ENCODE measurements at regions not wholly inside any gene's neighbourhood (a gene's known extent, or its start where the extent isn't known, plus 50 kb on each side); places are given as distances from the start of the nearest gene placed in this dataset.
A peak's percentile ranks its signal among the peaks of the same experiment; 100 is the strongest.
"Not testable (repeated sequence)": the region's sequence is repeated elsewhere in the genome, so short reads cannot be mapped to it uniquely, and the experiment has no call there.

GRCh38 chr14:83918546-83918945 lies 1611.4 kb upstream of the FLRT2 start:
- no peak for DNase-seq (ENCODE audit: low read depth)

GRCh38 chr14:83919675-83920074 lies 1610.3 kb upstream of the FLRT2 start:
- DNase-seq (ENCODE audit: low read depth): not testable (repeated sequence)

- no peak for DNase-seq (ENCODE audit: low read depth)
Measured at GRCh38 chr14:83923842-83924241, 1606.1 kb upstream of the FLRT2 start.

DNA sequence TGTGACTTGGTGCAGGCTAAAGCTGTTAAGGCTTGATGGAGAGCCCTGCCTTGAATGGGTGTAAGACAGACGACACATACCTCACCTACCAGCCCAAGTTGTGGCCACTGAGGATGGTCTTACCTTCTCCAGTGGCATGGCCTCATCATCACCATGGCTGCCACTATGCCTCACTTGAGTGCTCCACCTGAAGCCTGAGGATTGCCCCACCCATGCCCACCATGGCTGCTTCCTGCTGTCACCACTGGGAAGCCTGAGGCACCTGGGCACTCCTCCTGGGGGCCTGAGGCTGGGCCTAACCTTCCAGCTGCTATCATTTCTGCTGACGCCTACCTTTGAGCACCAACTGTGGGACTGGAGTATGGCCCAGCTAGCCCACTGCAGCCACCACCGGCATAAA lies 1605.7 kb upstream of the FLRT2 start:
- DNase-seq (ENCODE audit: low read depth): no peak

DNA sequence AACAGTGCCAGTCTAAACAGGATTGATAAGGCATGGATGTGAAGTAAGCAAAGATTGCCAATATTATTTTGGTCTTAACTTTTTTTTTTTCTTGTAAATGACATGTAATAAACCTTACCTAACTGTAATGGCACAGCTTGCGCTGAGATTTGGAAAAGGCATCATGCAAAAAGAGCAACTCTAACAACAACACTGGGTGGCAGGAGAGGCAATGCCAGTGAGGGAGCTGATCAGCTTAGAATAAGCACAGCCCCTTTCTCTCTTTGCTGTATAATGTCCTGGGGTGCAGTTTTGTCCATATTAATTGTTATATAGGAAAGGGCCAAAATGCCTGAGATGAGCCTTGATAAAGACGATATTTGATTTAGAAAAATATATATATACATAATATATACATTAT lies 1589.7 kb upstream of the FLRT2 start:
- no peak for DNase-seq (ENCODE audit: low read depth)

- no peak for DNase-seq (ENCODE audit: low read depth)
Measured at GRCh38 chr14:83958359-83958758, 1571.6 kb upstream of the FLRT2 start.

DNA sequence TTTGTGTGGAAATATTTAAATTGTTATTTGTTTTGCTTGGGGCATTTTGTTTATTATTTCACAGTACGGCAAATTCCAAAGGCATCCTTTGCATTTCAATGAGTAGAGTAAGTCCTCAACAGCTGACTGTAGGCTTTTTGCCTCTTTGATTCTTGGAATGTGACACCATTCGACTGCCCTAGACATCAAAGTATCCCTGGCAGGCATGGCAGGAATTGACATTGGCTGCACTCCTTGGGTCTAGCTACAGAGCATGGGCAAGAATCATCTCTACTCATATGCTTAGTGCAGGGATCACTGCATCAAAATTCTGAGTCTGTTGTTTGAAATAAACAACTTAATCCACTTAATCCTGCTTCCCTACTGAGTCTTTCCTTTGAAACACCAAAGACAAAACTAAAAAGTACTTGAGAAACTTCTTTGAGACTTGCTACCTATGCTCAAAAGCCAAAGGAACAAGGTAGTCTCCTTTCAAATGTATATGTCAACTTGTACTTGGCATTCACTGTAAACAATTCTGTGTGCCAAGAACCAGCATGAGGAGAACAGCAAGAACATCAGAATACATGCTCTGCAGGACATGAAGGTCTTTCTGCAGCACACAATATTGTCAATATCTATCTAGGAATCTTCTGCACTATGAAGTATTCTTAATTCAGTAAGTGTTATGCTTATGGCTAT lies 1569.0 kb upstream of the FLRT2 start:
- DNase-seq (ENCODE audit: low read depth): no peak

DNA sequence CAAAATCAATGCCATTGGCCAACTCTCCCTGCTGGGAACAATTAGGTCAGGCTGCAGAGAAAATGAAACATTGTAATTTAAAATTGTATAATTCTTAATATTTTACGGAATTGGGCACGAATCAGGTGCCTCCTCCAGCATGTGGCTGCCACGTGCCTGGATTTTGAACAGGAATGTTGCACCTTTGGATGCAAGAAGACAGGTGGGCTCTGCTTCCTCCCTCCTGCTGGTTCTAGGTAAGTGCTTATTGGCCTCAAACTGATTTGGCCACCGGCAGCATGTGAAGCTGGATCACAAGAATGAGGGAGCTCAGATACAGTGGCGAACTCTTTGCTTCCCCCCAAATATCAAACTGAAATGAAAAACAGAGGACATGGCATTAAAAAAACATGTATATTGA lies 1559.9 kb upstream of the FLRT2 start:
- no peak for DNase-seq (ENCODE audit: low read depth)

- DNase-seq (ENCODE audit: low read depth): no peak
Measured at GRCh38 chr14:83972631-83973030, 1557.3 kb upstream of the FLRT2 start.

DNA sequence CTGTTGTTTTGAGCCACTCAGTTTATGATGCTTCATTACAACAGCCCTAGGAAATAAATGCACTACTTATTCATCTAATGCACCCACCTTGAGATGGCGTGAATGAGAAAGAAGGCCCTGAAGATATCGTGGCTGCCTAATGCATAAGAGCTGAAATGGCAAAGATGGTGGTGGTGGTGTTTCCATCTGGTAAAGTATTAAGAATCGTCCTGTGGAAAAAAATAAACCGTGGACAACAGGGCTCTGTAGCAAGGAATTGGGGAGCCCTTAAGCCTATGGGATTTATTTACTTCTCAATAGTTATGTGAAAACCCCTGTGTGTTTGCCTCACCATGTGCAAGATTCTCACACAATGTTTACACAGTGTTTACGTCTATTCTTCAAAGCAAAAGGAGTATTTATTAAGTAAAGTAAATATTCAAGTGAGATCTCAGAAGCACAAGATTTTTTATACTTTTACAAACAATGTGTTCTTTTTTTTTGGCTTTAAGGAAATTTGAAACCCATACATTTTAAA lies 1555.2 kb upstream of the FLRT2 start:
- no peak for DNase-seq (ENCODE audit: low read depth)

GRCh38 chr14:83975435-83975834 lies 1554.5 kb upstream of the FLRT2 start:
- no peak for DNase-seq (ENCODE audit: low read depth)

- DNase-seq (ENCODE audit: low read depth): no peak
Measured at GRCh38 chr14:83975841-83976770, 1553.8 kb upstream of the FLRT2 start.

DNA sequence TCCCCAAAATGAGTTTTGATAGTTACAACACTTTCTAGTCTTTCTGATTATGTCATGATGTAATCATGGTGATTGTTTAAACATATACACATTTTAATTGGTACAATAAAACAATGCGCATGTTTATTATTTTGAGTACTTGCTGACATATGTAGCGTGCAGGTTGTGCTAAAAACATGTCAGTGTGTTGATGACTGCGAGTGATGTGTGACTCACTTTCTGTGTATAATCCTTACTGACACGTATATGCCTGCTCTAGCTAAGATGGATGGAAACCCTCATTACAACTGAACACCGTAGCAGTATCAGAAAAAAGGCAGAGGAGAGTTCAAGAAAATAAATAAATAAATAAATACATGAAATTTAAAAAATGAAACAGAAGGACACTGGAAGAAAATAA lies 1552.4 kb upstream of the FLRT2 start:
- DNase-seq (ENCODE audit: low read depth): no peak

DNA sequence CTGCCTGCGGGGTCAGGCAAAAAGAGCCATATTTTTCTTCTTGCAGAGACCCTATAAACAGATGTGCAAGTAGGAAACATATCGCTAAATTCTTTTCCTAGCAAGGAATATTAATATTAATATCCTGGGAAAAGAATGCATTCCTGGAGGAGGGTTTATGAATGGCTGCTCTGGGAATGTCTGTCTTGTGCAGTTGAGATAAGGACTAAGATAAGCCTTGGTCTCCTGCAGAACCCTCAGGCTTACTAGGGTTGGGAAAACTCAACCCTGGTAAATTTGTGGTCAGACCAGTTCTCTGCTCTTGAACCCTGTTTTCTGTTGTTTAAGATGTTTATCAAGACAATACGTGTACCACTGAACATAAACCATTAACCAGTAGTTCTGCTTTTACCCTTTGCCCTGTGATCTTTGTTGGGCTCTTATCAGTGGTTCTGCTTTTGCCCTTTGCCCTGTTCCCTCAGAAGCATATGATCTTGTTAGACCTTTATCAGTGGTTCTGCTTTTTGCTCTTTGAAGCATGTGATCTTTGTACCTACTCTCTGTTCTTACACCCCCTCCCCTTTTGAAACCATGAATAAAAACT lies 1548.2 kb upstream of the FLRT2 start:
- not testable (repeated sequence) for DNase-seq (ENCODE audit: low read depth)

DNA sequence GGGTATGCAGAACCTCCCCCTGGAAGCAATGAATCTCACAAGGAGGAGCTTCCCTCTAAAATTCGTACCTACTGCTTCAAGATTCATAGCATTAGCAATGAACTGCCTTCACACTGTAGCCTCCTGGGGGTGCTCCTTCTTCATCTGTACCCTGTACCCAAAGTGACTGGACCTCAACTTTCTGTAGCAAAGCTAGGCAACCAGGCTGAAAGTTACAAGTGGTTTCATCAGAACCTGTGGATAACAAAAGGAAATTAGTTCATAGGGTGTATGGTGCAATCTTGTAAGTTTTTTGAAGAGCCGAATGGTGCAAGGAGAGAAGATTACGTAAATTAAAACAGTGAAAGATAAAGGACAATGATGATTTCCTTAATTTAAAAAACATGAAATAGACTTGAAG lies 1541.7 kb upstream of the FLRT2 start:
- no peak for DNase-seq (ENCODE audit: low read depth)

DNA sequence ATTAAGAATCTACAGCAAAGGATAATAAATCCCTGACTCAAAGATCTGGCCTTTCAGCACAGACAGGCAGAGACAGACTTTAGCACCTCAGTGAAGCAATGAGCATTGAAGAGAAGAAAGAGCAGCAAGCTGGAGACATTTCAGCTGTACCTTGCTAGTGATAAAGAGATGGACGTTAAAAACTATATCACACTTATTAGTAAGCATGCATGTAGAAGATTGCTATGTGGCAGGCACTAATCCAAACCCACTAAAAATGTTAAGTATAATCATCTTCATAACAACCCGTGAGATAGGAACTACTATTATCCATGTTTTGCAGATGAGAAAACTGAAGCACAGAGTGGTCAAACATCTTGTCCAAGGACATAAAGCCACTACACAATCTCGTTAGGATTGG lies 1538.3 kb upstream of the FLRT2 start:
- DNase-seq (ENCODE audit: low read depth): no peak

DNA sequence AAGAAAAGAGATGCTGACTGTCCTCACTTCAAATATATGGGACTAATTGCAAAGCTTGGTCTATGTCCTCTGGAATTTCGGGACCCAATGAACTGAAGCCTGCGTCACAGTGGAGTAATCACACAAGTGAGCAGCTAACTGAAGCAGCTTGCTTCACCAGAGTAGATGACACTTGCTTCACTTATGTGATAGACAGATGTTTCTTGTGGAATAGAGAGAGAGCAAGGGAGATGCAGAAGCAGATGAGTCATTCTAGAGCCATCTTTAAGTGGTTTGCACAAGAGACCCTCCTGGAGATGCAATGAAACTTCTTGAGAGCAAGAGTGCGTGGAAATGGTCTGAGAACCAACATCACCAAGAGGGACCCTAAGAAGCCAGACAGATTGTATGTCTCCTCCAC lies 1537.1 kb upstream of the FLRT2 start:
- DNase-seq (ENCODE audit: low read depth): no peak

DNA sequence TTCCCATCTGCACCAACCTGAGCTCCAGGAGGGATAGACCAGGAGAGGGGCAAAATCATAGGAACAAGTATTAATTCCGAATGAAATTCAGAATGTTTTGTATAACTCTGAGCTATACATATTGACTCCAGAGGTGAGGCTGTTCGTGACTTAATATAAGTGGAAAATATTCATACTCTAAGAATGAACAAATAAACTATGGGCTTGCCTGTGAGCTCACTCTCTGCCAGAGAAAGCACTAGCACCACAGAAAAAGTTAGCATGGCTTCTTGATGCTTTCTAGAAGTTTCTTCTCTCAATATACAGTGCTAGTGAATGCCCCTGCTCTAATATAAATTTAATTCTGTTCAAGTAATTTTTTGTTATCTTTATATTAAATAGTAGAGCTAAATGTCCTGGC lies 1536.4 kb upstream of the FLRT2 start:
- DNase-seq (ENCODE audit: low read depth): no peak

GRCh38 chr14:83994020-83994419 lies 1535.9 kb upstream of the FLRT2 start:
- peak; percentile 42 for DNase-seq (ENCODE audit: low read depth)

DNA sequence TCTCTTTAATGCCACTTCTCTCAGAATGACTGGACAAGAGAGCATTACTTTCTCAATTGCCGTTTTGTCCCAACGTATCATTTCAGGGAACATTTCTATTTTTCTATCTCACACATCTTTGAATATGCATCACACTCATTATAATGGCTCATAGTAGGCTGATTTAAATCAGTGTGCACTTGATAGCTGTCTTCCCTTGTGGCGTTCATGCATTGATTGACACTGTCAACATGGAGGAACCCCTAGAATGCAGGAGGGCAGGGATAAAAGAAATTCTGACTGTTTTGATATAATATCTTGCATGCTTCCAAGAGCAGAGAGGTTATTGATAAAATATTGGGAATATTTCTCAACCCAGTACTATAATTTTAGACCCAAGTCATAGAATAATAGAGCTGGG lies 1528.9 kb upstream of the FLRT2 start:
- no peak for DNase-seq (ENCODE audit: low read depth)

DNA sequence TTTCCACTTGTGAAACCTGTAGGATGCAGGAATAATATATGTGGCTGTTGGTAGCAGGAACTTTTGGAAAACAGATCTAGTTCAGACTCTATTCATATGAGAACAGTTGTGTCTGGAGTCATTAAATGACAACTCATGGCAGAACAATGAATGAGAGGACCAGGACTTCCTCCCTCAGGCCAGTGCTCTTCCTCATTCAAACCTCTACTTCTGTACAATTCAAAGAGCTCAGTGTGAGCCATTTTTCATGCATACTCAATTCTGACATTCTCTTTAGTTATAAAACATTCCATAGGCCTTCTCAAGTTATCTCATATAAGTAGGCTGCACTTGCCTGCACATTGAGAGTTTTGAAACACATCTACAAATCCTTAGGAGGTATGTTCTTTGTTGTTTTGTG lies 1526.6 kb upstream of the FLRT2 start:
- no peak for DNase-seq (ENCODE audit: low read depth)

- DNase-seq (ENCODE audit: low read depth): no peak
Measured at GRCh38 chr14:84006643-84007155, 1523.2 kb upstream of the FLRT2 start.

GRCh38 chr14:84013424-84013823 lies 1516.5 kb upstream of the FLRT2 start:
- no peak for DNase-seq (ENCODE audit: low read depth)

All from HS-27A (cell line).